ENCODE measurements at regions not wholly inside any gene's neighbourhood (a gene's known extent, or its start where the extent isn't known, plus 50 kb on each side); places are given as distances from the start of the nearest gene placed in this dataset.

DNA sequence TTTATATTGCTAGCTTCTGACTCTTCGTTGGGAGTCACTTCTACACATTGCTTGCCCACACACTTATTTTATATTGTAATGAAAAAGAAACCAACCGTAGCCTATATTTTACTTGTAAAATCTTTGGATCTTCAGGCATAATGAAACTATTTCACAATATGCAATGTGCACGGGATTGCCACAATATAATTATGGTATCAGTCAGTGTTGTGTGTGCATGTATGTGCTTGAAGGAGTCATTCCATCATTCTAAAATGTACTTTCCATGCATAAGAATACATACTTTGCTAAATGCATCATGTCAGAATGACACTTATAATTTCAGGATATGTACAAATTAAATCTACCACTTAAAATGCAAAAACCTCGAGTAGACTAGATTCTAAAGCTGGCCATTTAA lies 64.0 kb upstream of the TLE4 start:
- FAIRE-seq: no peak
- DNase-seq (ENCODE audit: insufficient read length, low spot score): no peak
- TF ChIP-seq CTCF (IDR thresholded peaks at IDR 0.05; ENCODE audit: insufficient read depth, missing control alignments): no peak

DNA sequence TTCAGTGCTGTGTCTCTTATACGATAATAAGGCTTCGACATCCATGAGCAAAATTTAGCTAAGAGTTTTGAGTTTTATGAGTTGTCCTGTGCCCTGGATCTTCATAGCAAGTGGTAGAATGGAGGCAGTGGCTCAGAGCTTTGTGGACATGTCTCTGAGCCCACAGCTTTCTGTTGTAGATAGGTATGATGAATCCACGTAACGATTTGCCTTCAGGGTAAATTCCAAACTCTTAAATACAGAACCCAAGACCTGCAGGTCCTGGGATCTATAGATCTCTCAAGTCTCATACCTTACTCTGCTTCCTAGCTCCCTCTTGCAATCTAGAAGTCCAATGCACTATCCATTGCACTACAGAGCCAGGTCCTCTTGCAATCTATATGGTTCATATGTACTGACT lies 59.5 kb upstream of the TLE4 start:
- no peak for TF ChIP-seq CTCF (IDR thresholded peaks at IDR 0.05; ENCODE audit: insufficient read depth, missing control alignments)
- FAIRE-seq: no peak
- no peak for DNase-seq (ENCODE audit: insufficient read length, low spot score)

Measured in D721Med (cell line).